ENCODE measurements at regions not wholly inside any gene's neighbourhood (a gene's known extent, or its start where the extent isn't known, plus 50 kb on each side); places are given as distances from the start of the nearest gene placed in this dataset.
A peak's percentile ranks its signal among the peaks of the same experiment; 100 is the strongest.

DNA sequence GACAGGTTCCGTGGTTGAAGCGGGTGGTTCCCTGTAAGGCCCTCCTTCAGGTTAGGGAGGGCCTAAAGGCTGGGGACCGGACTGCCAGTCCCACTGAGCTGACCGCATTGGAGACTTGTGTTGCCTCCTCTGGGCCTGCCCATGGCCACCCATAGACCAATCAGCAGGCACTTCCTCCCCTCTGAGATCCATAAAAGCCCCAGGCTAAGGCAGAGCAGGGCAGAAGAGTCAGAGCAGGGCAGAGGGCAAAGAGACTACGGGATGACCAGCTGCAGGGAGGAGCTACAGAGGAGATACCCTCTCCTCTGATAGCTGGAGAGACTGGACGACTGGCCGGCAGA is 537.4 kb downstream of the TENT5A start:
- no peak for TF ChIP-seq EZH2phosphoT487 (IDR thresholded peaks at IDR 0.05; ENCODE audit: insufficient read depth, low read depth)
- TF ChIP-seq EZH2 (IDR thresholded peaks at IDR 0.05; ENCODE audit: insufficient read depth, poor library complexity, severe bottlenecking), result no peak
- Histone ChIP-seq H3K27me3 (replicated peaks; ENCODE audit: insufficient read depth) (no peaks in the 10 kb centered on the region), H3K9me2 (ENCODE audit: insufficient read depth) (no peaks in the 10 kb centered on the region), H3K4me2 (ENCODE audit: unreplicated experiment) (no peak overlapping the region), H4K20me1 (ENCODE audit: insufficient read depth) (no peaks in the 10 kb centered on the region), H3K4me1 (ENCODE audit: insufficient read depth) (no peaks in the 10 kb centered on the region), H2AFZ (no peak overlapping the region), H3F3A (ENCODE audit: insufficient read depth) (no peaks in the 10 kb centered on the region), H3K79me2 (ENCODE audit: insufficient read depth) (no peaks in the 10 kb centered on the region), H3K9ac (no peak overlapping the region), H3K4me3 (no peak overlapping the region), H3K9me3 (ENCODE audit: low read depth) (no peaks in the 10 kb centered on the region), H3K36me3 (ENCODE audit: low read depth) (no peaks in the 10 kb centered on the region), H3K27ac (no peak overlapping the region)
- in situ Hi-C loops (cut with MboI), result no loop called here
- 80 to 83% methylated on average over 7 of the region's 7 CpGs for WGBS, 2 experiments (ENCODE audit: low coverage in 1 of 2, low lambda C conversion rate in 2 of 2, missing lambda C conversion rate in 2 of 2)
- DNase-seq, result no peak

DNA sequence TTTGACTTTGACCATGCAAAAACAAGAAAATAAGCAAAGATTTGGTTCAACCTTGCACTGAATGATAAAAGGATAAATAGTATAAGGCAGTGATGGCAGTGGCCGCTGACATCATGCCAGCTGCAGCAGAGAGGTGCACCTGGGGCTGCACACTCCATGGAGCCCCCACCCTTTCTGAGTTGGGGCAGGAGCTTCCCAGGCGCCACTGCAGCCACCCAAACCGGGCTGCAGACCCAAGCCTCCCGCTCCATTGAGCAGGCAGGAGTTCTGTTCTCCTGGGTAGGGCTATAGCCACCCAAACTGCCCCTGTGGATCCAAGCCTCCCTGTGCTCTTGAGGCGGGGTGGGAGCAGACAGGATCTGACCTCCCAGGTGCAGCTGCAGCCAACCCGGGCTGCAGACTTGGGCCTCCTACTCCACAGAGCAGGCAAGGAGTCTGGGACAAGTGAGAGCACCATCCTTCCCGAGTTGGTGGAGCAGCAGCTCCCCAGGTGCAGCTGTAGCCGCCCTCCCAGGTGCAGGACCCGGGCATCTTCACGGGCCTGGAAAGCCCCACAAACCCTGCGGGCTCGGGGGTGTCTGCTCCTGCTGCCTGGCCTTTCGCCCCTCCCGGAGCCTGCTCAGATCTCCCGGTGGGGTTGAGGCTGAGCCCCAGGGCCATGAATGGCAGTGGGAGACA is 537.9 kb downstream of the TENT5A start:
- H4K20me1 ChIP-seq (ENCODE audit: insufficient read depth), result no peaks in the 10 kb centered on the region
- no peak for TF ChIP-seq EZH2phosphoT487 (IDR thresholded peaks at IDR 0.05; ENCODE audit: insufficient read depth, low read depth)
- no peak for TF ChIP-seq EZH2 (IDR thresholded peaks at IDR 0.05; ENCODE audit: insufficient read depth, poor library complexity, severe bottlenecking)
- no peak overlapping the region for H3K4me3 ChIP-seq
- no peaks in the 10 kb centered on the region for H3F3A ChIP-seq (ENCODE audit: insufficient read depth)
- no peak overlapping the region for H2AFZ ChIP-seq
- H3K4me2 ChIP-seq (ENCODE audit: unreplicated experiment), result no peak overlapping the region
- H3K9me2 ChIP-seq (ENCODE audit: insufficient read depth), result no peaks in the 10 kb centered on the region
- in situ Hi-C loops (cut with MboI), result no loop called here
- H3K9ac ChIP-seq, result no peak overlapping the region
- no peaks in the 10 kb centered on the region for H3K4me1 ChIP-seq (ENCODE audit: insufficient read depth)
- 85 to 86% methylated on average over 13 to 15 of the region's 15 CpGs for WGBS, 2 experiments (ENCODE audit: low coverage in 1 of 2, low lambda C conversion rate in 2 of 2, missing lambda C conversion rate in 2 of 2)
- no peaks in the 10 kb centered on the region for H3K79me2 ChIP-seq (ENCODE audit: insufficient read depth)
- no peaks in the 10 kb centered on the region for H3K27me3 ChIP-seq (replicated peaks; ENCODE audit: insufficient read depth)
- DNase-seq, result no peak
- H3K9me3 ChIP-seq (ENCODE audit: low read depth), result no peaks in the 10 kb centered on the region
- H3K36me3 ChIP-seq (ENCODE audit: low read depth), result no peaks in the 10 kb centered on the region
- no peak overlapping the region for H3K27ac ChIP-seq

DNA sequence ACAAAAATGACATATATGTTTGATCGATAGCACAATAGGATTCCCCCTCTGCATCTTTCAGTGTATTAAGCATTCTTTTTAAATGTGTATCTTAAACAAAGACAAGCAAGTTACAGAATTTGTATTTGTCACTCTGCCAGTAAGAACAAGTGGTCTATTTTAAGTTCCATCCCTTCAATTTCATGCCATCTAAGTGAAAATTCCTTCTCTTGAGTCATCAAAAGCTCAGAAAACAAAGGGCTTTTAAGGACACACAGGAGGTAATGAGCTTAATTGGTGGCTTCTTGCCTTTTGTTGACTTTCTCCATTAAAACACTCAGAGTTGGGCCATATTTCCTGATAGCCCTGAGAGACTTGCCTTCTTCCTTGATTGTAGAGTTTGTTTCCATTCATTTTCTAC is 547.8 kb downstream of the TENT5A start:
- Histone ChIP-seq H3K27ac (peak overlapping the region; percentile 21; the same call in 1 of the 2 replicates), H3F3A (ENCODE audit: insufficient read depth) (0 out of 2 replicates have a peak, but pooled peaks cover 7% of the 10 kb centered on the region), H3K4me3 (no peak overlapping the region), H3K36me3 (ENCODE audit: low read depth) (no peaks in the 10 kb centered on the region), H3K4me1 (ENCODE audit: insufficient read depth) (peaks cover 17% of the 10 kb centered on the region), H3K27me3 (replicated peaks; ENCODE audit: insufficient read depth) (no peaks in the 10 kb centered on the region), H3K9ac (no peak overlapping the region), H4K20me1 (ENCODE audit: insufficient read depth) (no peaks in the 10 kb centered on the region), H3K4me2 (ENCODE audit: unreplicated experiment) (peak overlapping the region; percentile 18), H2AFZ (peak overlapping the region; percentile 7; the same call in 1 of the 2 replicates), H3K9me2 (ENCODE audit: insufficient read depth) (no peaks in the 10 kb centered on the region), H3K9me3 (ENCODE audit: low read depth) (no peaks in the 10 kb centered on the region), H3K79me2 (ENCODE audit: insufficient read depth) (no peaks in the 10 kb centered on the region)
- no peak for TF ChIP-seq EZH2phosphoT487 (IDR thresholded peaks at IDR 0.05; ENCODE audit: insufficient read depth, low read depth)
- 76 to 84% methylated on average over 1 of the region's 1 CpG for WGBS, 2 experiments (ENCODE audit: low coverage in 1 of 2, low lambda C conversion rate in 2 of 2, missing lambda C conversion rate in 2 of 2)
- in situ Hi-C loops (cut with MboI), result no loop called here
- peak; percentile 53 for DNase-seq

DNA sequence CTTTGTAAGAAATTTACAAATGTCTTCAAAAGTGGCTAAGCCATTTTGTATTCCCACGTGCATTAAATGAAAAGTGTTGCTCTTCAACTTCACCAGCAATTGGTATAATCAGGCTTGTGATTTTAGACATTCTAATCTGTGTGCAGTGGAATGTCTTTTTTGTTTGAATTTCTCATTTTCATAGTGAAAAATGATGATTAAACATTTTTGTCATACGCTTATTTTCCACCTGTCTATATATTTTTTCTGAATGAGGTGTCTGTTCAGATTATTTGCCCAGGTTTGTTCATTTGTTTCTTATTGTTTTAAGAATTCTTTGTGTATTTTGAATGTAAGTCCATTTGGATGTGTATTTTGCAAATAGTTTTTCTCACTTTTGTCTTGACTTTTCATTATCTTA is 558.1 kb downstream of the TENT5A start:
- in situ Hi-C loops (cut with MboI), result no loop called here
- Histone ChIP-seq H3K9me3 (ENCODE audit: low read depth) (no peaks in the 10 kb centered on the region), H3K27me3 (replicated peaks; ENCODE audit: insufficient read depth) (no peaks in the 10 kb centered on the region), H3K36me3 (ENCODE audit: low read depth) (no peaks in the 10 kb centered on the region), H3K4me2 (ENCODE audit: unreplicated experiment) (no peak overlapping the region), H3F3A (ENCODE audit: insufficient read depth) (no peaks in the 10 kb centered on the region), H2AFZ (no peak overlapping the region), H4K20me1 (ENCODE audit: insufficient read depth) (no peaks in the 10 kb centered on the region), H3K9me2 (ENCODE audit: insufficient read depth) (no peaks in the 10 kb centered on the region), H3K4me1 (ENCODE audit: insufficient read depth) (no peaks in the 10 kb centered on the region), H3K9ac (no peak overlapping the region), H3K27ac (no peak overlapping the region), H3K79me2 (ENCODE audit: insufficient read depth) (no peaks in the 10 kb centered on the region), H3K4me3 (no peak overlapping the region)
- 68 to 74% methylated on average over 2 of the region's 2 CpGs for WGBS, 2 experiments (ENCODE audit: low coverage in 1 of 2, low lambda C conversion rate in 2 of 2, missing lambda C conversion rate in 2 of 2)
- DNase-seq, result no peak
- TF ChIP-seq EZH2 (IDR thresholded peaks at IDR 0.05; ENCODE audit: insufficient read depth, poor library complexity, severe bottlenecking) (no peak), EZH2phosphoT487 (IDR thresholded peaks at IDR 0.05; ENCODE audit: insufficient read depth, low read depth) (no peak)

All from GM23248 (cell line).